ENCODE measurements at regions not wholly inside any gene's neighbourhood (a gene's known extent, or its start where the extent isn't known, plus 50 kb on each side); places are given as distances from the start of the nearest gene placed in this dataset.

DNA sequence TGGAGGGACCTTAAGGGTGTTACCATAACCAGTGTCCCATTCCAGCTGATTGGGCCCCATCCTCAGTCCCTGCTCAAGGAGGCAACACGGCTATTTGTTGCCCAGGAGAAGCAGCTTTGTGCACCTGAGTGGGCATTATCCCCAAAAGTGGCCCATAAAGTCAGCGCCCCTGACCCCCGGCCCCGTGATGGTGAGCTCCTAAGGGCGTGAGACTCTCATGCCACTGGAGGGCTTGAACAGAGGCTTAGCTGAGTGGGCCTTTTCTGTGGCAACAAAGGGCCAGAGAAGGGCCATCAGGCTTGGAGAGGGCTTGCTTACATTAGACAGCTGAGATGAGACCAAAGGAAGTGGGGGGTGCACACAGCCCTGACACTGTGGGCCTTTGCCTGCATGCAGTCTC is 99.2 kb upstream of the RAB6C start:
- intact Hi-C loops (cut with DNase I), result no loop called here
- 90 to 95% methylated on average over 3 to 5 of the region's 5 CpGs for WGBS, 2 donors

DNA sequence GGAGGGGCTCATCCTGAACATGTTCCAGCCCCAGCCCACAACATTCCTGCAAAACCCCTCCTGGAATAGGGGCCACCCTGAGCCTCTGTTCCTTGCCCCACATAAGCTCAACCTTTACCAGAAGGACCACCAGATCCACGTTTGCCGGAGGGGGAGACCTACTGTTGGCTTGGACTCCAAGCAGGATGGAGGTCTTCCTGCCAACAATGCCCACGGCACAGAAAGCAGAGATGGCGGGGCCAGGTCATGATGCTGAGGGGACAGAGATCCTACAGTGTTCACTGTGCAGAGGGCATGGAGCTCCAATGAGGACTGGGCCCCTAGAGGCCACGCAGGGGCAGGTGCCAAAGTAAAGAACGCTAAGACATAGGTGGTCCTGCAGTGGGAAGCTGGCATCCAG is 98.5 kb upstream of the RAB6C start:
- no peaks in the 10 kb centered on the region for H3K36me3 ChIP-seq
- no peak overlapping the region for H3K27ac ChIP-seq
- no peak for DNase-seq
- TF ChIP-seq, protein P1, sequence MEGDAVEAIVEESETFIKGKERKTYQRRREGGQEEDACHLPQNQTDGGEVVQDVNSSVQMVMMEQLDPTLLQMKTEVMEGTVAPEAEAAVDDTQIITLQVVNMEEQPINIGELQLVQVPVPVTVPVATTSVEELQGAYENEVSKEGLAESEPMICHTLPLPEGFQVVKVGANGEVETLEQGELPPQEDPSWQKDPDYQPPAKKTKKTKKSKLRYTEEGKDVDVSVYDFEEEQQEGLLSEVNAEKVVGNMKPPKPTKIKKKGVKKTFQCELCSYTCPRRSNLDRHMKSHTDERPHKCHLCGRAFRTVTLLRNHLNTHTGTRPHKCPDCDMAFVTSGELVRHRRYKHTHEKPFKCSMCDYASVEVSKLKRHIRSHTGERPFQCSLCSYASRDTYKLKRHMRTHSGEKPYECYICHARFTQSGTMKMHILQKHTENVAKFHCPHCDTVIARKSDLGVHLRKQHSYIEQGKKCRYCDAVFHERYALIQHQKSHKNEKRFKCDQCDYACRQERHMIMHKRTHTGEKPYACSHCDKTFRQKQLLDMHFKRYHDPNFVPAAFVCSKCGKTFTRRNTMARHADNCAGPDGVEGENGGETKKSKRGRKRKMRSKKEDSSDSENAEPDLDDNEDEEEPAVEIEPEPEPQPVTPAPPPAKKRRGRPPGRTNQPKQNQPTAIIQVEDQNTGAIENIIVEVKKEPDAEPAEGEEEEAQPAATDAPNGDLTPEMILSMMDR (IDR thresholded peaks at IDR 0.05), result no peak
- TF ChIP-seq POLR2A (IDR thresholded peaks at IDR 0.05), result no peak
- no peaks in the 10 kb centered on the region for H3K9me3 ChIP-seq
- no peaks in the 10 kb centered on the region for H3K27me3 ChIP-seq
- 92 to 94% methylated on average over 6 of the region's 6 CpGs for WGBS, 2 donors
- peaks cover 8 to 19% of the 10 kb centered on the region in 2 donors for H3K4me1 ChIP-seq
- no peak overlapping the region for H3K4me3 ChIP-seq (replicated peaks in 1 of 3)
- intact Hi-C loops (cut with DNase I), result no loop called here

More for the DNA sequence above, 99.2 kb upstream of the RAB6C start:
- no peaks in the 10 kb centered on the region for H3K9me3 ChIP-seq
- no peak for DNase-seq
- H3K4me1 ChIP-seq, result peaks cover 8 to 19% of the 10 kb centered on the region in 2 donors
- no peaks in the 10 kb centered on the region for H3K27me3 ChIP-seq
- TF ChIP-seq POLR2A (IDR thresholded peaks at IDR 0.05), result no peak
- TF ChIP-seq, protein P1 (IDR thresholded peaks at IDR 0.05), result no peak
- no peaks in the 10 kb centered on the region for H3K36me3 ChIP-seq
- H3K27ac ChIP-seq, result no peak overlapping the region
- H3K4me3 ChIP-seq (replicated peaks in 1 of 3), result no peak overlapping the region

DNA sequence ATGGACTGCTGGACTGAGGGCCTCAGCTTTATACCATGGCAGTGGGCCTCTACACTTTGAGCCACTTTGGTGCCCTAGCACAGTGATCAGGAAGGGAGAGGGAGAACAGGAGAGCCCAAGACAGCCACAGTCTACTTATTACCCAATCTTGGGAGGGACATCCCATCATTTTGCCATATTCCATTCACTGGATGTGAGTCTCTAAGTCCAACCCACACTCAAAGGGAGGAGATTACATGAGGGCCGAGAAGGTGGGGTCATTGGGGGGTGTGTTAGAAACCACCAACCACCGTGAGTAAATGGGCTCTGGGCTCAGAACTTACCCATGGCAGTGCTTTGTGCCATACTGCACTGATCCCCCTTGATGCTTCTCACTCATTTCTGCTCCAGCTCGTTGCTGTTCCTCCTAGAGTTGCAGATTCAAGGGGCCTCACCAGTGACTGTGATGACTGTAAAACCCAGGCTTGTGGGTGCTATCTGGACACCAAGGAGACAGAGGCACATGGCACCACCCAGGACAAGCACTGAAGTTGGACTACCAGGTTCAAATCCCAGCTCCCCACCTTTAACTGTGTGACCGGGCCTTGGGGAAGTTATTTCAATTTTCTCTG is 97.6 kb upstream of the RAB6C start:
- Histone ChIP-seq H3K27me3 (no peaks in the 10 kb centered on the region), H3K36me3 (no peaks in the 10 kb centered on the region), H3K4me3 (replicated peaks in 1 of 3) (no peak overlapping the region), H3K27ac (no peak overlapping the region), H3K9me3 (no peaks in the 10 kb centered on the region), H3K4me1 (peaks cover 2 to 13% of the 10 kb centered on the region in 2 donors)
- intact Hi-C loops (cut with DNase I), result no loop called here
- WGBS, 2 donors, result 88 to 94% methylated on average over 4 of the region's 4 CpGs
- no peak for DNase-seq
- TF ChIP-seq, protein P1 (IDR thresholded peaks at IDR 0.05), result no peak
- no peak for TF ChIP-seq POLR2A (IDR thresholded peaks at IDR 0.05)

DNA sequence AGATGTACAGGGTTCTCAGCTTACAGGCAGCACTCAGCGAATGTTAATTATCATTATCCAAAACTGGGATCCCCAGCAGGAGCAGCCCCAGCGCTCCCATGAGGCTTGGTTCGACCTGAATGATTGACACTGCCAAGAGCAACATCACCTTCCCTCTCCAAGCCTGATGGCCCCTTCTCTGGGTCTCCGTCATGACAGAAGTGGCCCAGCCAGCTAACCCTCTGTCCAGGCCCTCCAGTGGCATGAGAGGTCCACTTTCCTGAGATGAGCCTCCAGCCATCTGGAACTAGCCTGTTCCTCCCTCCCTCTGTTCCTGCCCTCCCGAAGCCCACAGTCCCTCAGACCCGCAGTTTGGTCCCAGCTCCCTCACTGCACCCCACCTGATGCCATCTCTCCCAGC is 97.0 kb upstream of the RAB6C start:
- no peaks in the 10 kb centered on the region for H3K36me3 ChIP-seq
- H3K27me3 ChIP-seq, result no peaks in the 10 kb centered on the region
- H3K27ac ChIP-seq, result no peak overlapping the region
- WGBS, 2 donors, result 66 to 73% methylated on average over 6 of the region's 6 CpGs
- H3K4me1 ChIP-seq, result peaks cover 0 to 12% of the 10 kb centered on the region in 2 donors
- TF ChIP-seq, protein P1 (IDR thresholded peaks at IDR 0.05), result no peak
- no peak for TF ChIP-seq POLR2A (IDR thresholded peaks at IDR 0.05)
- DNase-seq, result no peak
- H3K9me3 ChIP-seq, result no peaks in the 10 kb centered on the region
- intact Hi-C loops (cut with DNase I), result no loop called here
- no peak overlapping the region for H3K4me3 ChIP-seq (replicated peaks in 1 of 3)

DNA sequence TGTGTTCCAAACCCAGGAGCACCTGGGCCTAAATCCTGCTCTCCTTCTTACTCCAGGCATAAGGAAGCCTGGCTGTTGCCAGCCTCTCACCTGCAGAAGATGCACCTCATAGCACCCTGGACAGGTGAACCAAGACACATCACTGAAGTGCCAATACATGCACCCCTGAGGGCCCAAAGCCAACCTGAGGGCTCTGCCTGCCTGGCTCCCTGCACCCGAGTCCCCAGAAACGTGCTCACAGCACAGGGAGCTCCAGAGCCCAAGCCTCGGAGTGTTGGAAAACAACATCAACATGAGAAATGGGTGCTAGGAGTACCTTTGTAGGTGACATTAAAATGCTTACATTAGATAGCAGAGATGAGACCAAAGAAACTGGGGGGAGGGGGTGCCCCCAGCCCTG is 96.3 kb upstream of the RAB6C start:
- intact Hi-C loops (cut with DNase I), result no loop called here
- Histone ChIP-seq H3K4me3 (replicated peaks in 1 of 3) (no peak overlapping the region), H3K27ac (no peak overlapping the region), H3K27me3 (no peaks in the 10 kb centered on the region), H3K4me1 (peaks cover 0 to 9% of the 10 kb centered on the region in 2 donors), H3K36me3 (no peaks in the 10 kb centered on the region), H3K9me3 (no peaks in the 10 kb centered on the region)
- TF ChIP-seq, protein P1 (IDR thresholded peaks at IDR 0.05), result no peak
- TF ChIP-seq POLR2A (IDR thresholded peaks at IDR 0.05), result no peak
- DNase-seq, result no peak
- WGBS, 2 donors, result 76 to 87% methylated on average over 3 of the region's 3 CpGs

Measured in thyroid gland (tissue), 4 donors.